GM23338 (cell line): ENCODE measurements at regions not wholly inside any gene's neighbourhood (a gene's known extent, or its start where the extent isn't known, plus 50 kb on each side); places are given as distances from the start of the nearest gene placed in this dataset.

Source experiments
- ATAC-seq: fragments of 200-7000 bp; cut with Tn5 transposase; 3 replicates; pipeline ENCODE4 v1.9.1; 2020
- DNase-seq: peaks from one replicate; pipeline ENCODE4 v3.0.0-alpha.2; 2015; ENCODE audit warnings: low spot score
- H2AFZ ChIP-seq: fragments of 200-600 bp; sonication (generic); 2 replicates; pipeline ENCODE4 v1.8.0; 2016; ENCODE audit warnings: antibody characterized with exemption, mild to moderate bottlenecking, moderate library complexity
- H3F3A ChIP-seq: fragments of 200-600 bp; sonication (generic); replicated peaks from 2 replicates; pipeline ENCODE4 v1.8.0; 2017; ENCODE audit warnings: antibody characterized with exemption, mixed run types, low read depth
- H3K27ac ChIP-seq: fragments of 200-600 bp; sonication (generic); 2 replicates; pipeline ENCODE4 v1.6.1; 2016; ENCODE audit warnings: low read depth
- H3K27me3 ChIP-seq: fragments of 200-600 bp; sonication (generic); 2 replicates; pipeline ENCODE4 v1.8.0; 2016; ENCODE audit warnings: mild to moderate bottlenecking, mixed run types, moderate library complexity; ENCODE audit not compliant: insufficient read depth
- H3K36me3 ChIP-seq: fragments of 200-600 bp; sonication (generic); 2 replicates; pipeline ENCODE4 v1.8.0; 2016; ENCODE audit warnings: mild to moderate bottlenecking; ENCODE audit not compliant: insufficient read depth
- H3K4me1 ChIP-seq: fragments of 200-600 bp; sonication (generic); 2 replicates; pipeline ENCODE4 v1.8.0; 2016; ENCODE audit warnings: mild to moderate bottlenecking, moderate library complexity; ENCODE audit not compliant: insufficient read depth
- H3K4me2 ChIP-seq: fragments of 200-600 bp; sonication (generic); 2 replicates; pipeline ENCODE4 v1.7.1; 2017; ENCODE audit warnings: mixed run types
- H3K4me3 ChIP-seq: fragments of 200-600 bp; sonication (generic); 2 replicates; pipeline ENCODE4 v1.6.1; 2016; ENCODE audit warnings: mixed run types
- H3K79me2 ChIP-seq: fragments of 200-600 bp; sonication (generic); replicated peaks from 2 replicates; pipeline ENCODE4 v1.8.0; 2017; ENCODE audit warnings: mild to moderate bottlenecking; ENCODE audit not compliant: insufficient read depth
- H3K9me2 ChIP-seq: fragments of 200-600 bp; sonication (generic); 2 replicates; pipeline ENCODE4 v1.8.0; 2017; ENCODE audit not compliant: insufficient read depth
- H4K20me1 ChIP-seq: fragments of 200-600 bp; sonication (generic); replicated peaks from 2 replicates; pipeline ENCODE4 v1.8.0; 2017; ENCODE audit warnings: mild to moderate bottlenecking; ENCODE audit not compliant: insufficient read depth
- H3K27ac Mint-ChIP-seq: 2 replicates; pipeline ENCODE4 v1.8.0; 2020; ENCODE audit warnings: inconsistent platforms, mild to moderate bottlenecking, moderate library complexity, mixed read lengths
- H3K27me3 Mint-ChIP-seq: 3 replicates; pipeline ENCODE4 v1.8.0; 2022; ENCODE audit warnings: low read depth, mild to moderate bottlenecking, moderate library complexity, mixed read lengths, inconsistent platforms; ENCODE audit not compliant: insufficient read depth, poor library complexity
- H3K36me3 Mint-ChIP-seq: 3 replicates; pipeline ENCODE4 v1.8.0; 2021; ENCODE audit warnings: low read depth, mild to moderate bottlenecking, inconsistent platforms, moderate library complexity, mixed read lengths
- H3K4me1 Mint-ChIP-seq: 3 replicates; pipeline ENCODE4 v1.8.0; 2020; ENCODE audit warnings: mild to moderate bottlenecking, inconsistent platforms, mixed read lengths
- H3K4me3 Mint-ChIP-seq: 3 replicates; pipeline ENCODE4 v1.8.0; 2021; ENCODE audit warnings: moderate library complexity, mild to moderate bottlenecking, inconsistent platforms, mixed read lengths
- H3K9me3 Mint-ChIP-seq: 3 replicates; pipeline ENCODE4 v1.8.0; 2020; ENCODE audit warnings: moderate library complexity, mild to moderate bottlenecking, inconsistent platforms, mixed read lengths
- ETS1 ChIP-seq: IDR thresholded peaks from 2 replicates; pipeline ENCODE4 v1.6.1; 2016; ENCODE audit warnings: antibody characterized with exemption
- EZH2 ChIP-seq: fragments of 200-600 bp; sonication (generic); IDR thresholded peaks from one replicate; pipeline ENCODE4 v1.8.0; 2017; ENCODE audit warnings: antibody characterized with exemption, mild to moderate bottlenecking, low read depth; ENCODE audit not compliant: unreplicated experiment
- EZH2phosphoT487 ChIP-seq: fragments of 200-600 bp; sonication (generic); IDR thresholded peaks from one replicate; pipeline ENCODE4 v1.8.1; 2018; ENCODE audit warnings: antibody characterized with exemption; ENCODE audit not compliant: unreplicated experiment
- JUNB ChIP-seq: IDR thresholded peaks from one replicate; pipeline ENCODE4 v1.6.1; 2016; ENCODE audit warnings: antibody characterized with exemption; ENCODE audit not compliant: unreplicated experiment
- NANOG ChIP-seq: IDR thresholded peaks from 2 replicates; pipeline ENCODE4 v1.6.1; 2016; ENCODE audit warnings: antibody characterized with exemption, borderline replicate concordance
- POLR2AphosphoS5 ChIP-seq: IDR thresholded peaks from 2 replicates; pipeline ENCODE4 v1.6.1; 2016; ENCODE audit warnings: antibody characterized with exemption, low read depth
- REST ChIP-seq: IDR thresholded peaks from one replicate; pipeline ENCODE4 v1.6.1; 2018; ENCODE audit warnings: antibody characterized with exemption; ENCODE audit not compliant: unreplicated experiment
- STAT1 ChIP-seq: IDR thresholded peaks from one replicate; pipeline ENCODE4 v1.6.1; 2016; ENCODE audit warnings: antibody characterized with exemption; ENCODE audit not compliant: unreplicated experiment
- ZNF331 ChIP-seq: fragments of 250-450 bp; sonication (Bioruptor Pico); IDR thresholded peaks from 2 replicates; pipeline ENCODE4 v1.5.0; 2020; ENCODE audit warnings: low read depth, mild to moderate bottlenecking, moderate library complexity
- TF ChIP-seq, protein P1 (sequence below), 2 experiments: fragments of 200-600 bp in 1 of 2; sonication (generic) in 1 of 2; conservative IDR thresholded peaks; 2 replicates each; pipeline versions ENCODE4 v1.5.1 to v1.6.1; 2016 to 2017; ENCODE audit warnings: antibody characterized with exemption in 2 of 2, low read depth in 2 of 2, mild to moderate bottlenecking in 2 of 2, moderate library complexity in 1 of 2

DNA sequence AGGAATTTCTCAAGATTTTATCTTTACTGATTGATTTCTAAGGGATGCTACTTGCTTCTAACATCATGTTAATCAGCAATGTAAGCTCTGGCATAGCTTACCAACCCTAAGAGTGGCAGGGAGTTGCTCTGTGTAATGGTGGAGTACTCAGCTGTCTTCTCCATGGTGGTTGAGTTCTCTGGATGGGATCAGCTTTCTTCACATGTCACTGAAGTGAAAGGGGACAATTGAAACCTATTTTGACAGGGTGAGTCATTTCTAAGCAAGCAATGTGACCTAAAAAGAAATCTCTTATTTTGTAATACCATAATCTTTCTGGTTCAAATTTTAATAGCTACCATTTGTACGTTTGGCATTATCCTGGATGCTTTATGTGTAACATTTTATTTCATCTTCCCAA, 430.4 kb downstream of the GJA1 start:
- H3K4me1 Mint-ChIP-seq = peaks cover 3% of the 10 kb centered on the region
- TF ChIP-seq STAT1 = no peak
- TF ChIP-seq ZNF331 (CRISPR knock-in tag) = no peak
- no peak for TF ChIP-seq EZH2phosphoT487
- TF ChIP-seq JUNB = no peak
- TF ChIP-seq ETS1 = no peak
- TF ChIP-seq REST = no peak
- TF ChIP-seq, protein P1, sequence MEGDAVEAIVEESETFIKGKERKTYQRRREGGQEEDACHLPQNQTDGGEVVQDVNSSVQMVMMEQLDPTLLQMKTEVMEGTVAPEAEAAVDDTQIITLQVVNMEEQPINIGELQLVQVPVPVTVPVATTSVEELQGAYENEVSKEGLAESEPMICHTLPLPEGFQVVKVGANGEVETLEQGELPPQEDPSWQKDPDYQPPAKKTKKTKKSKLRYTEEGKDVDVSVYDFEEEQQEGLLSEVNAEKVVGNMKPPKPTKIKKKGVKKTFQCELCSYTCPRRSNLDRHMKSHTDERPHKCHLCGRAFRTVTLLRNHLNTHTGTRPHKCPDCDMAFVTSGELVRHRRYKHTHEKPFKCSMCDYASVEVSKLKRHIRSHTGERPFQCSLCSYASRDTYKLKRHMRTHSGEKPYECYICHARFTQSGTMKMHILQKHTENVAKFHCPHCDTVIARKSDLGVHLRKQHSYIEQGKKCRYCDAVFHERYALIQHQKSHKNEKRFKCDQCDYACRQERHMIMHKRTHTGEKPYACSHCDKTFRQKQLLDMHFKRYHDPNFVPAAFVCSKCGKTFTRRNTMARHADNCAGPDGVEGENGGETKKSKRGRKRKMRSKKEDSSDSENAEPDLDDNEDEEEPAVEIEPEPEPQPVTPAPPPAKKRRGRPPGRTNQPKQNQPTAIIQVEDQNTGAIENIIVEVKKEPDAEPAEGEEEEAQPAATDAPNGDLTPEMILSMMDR (conservative IDR thresholded peaks at IDR 0.05; ENCODE audit: low read depth in 2 of 2) = no peak
- no peak for TF ChIP-seq POLR2AphosphoS5
- TF ChIP-seq NANOG = no peak
- TF ChIP-seq EZH2 = no peak
- H3K36me3 Mint-ChIP-seq = peaks cover 6% of the 10 kb centered on the region; the same call in 2 of the 3 replicates
- H3K9me3 Mint-ChIP-seq = peaks cover 6% of the 10 kb centered on the region; the same call in 2 of the 3 replicates
- ATAC-seq = no peak
- Histone ChIP-seq H2AFZ (no peak overlapping the region), H3K79me2 (no peaks in the 10 kb centered on the region), H3K4me2 (no peak overlapping the region), H3K4me3 (no peak overlapping the region), H3K36me3 (0 out of 2 replicates have a peak, but pooled peaks cover 3% of the 10 kb centered on the region), H3K9me2 (no peaks in the 10 kb centered on the region), H3F3A (no peaks in the 10 kb centered on the region), H4K20me1 (no peaks in the 10 kb centered on the region), H3K27ac (no peak overlapping the region), H3K27me3 (no peaks in the 10 kb centered on the region), H3K4me1 (0 out of 2 replicates have a peak, but pooled peaks cover 9% of the 10 kb centered on the region)
- no peak overlapping the region for H3K4me3 Mint-ChIP-seq
- no peak for DNase-seq
- no peaks in the 10 kb centered on the region for H3K27me3 Mint-ChIP-seq
- no peak overlapping the region for H3K27ac Mint-ChIP-seq
